GM20431 (cell line): ENCODE measurements at regions not wholly inside any gene's neighbourhood (a gene's known extent, or its start where the extent isn't known, plus 50 kb on each side); places are given as distances from the start of the nearest gene placed in this dataset.

Experiments
- in situ Hi-C: fragments of 300-500 bp; cut with MseI, MboI; formaldehyde crosslinking; loops from one replicate; pipeline ENCODE4 v1.15.0; 2020; ENCODE audit warnings: low sequenced_read_pairs; ENCODE audit not compliant: unreplicated experiment

DNA sequence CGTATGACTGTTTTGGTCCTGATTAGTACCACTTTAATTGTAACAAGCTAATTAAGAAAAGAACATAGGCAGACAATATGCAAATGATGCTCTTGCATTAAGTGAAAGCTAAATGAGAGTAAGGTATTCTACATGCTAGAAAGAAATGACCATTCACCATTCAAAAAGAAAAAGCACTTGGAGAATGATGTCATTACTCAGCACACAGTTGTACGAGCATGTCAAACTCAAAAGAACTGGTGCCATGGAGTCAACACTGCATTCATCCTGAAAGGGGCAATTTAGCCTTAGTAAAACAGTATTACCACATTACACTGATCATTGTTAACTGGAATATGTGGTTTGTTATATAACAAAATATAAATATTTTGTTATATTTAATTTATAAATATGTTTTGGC is 136.2 kb upstream of the CTTNBP2 start:
- in situ Hi-C loops, result no loop called here

DNA sequence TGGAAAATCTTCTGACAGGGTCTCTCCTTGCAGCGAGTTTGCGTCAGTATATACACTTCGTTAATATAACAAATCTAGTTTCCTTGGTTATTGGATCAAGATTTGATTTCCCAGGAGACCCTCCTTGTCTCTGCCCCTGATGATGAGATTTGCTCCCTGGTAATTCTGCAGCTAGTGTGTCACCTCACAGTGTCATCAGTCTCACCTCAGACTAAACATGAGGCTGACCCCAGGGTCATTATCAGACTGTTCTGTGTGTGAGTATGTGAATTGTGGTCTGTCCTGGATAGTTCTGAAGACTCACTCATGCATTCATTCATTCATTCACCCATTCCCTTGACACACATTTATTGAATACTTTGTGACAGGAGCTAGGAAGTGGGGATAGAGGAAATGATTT is 138.4 kb upstream of the CTTNBP2 start:
- in situ Hi-C loops, result no loop called here

DNA sequence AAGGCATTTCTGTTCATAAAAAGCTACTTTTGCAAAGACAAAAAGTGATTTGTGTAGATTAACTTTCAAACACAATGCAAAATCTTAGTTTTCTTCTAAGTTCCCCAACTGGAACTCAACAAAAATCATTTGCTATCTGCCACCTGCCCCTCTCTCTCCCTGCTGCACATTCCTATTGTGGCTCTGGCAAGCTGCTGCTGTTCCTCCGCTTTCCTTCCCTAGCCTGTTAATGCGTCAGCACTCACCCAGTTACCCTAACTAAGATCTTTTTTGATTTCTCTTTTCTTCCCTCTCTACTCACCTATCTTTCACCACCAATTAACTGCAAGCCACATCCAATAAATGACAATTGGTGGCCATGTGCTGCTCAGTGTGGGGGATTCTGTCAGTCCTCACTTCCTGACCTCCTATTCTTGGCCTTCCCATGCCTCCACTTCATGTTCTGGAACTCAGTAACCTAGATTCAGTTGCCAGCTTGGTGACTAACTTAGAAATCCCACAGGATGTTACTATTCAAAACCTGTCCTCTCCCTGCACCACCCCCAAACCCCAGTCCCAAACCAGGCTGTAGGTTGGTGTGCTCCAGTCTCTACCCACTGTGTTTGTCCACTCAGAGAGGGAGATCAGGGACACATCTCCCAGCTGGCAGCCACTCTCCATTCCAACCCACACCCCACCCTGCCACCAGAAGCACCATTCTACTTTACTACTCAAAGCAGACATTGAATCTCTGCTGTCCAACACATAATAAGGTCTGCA is 140.2 kb upstream of the CTTNBP2 start:
- in situ Hi-C loops, result no loop called here

GRCh38 chr7:118022546-118022945 is 149.3 kb upstream of the CTTNBP2 start:
- in situ Hi-C loops, result no loop called here

- in situ Hi-C loops, result no loop called here
Observed at GRCh38 chr7:118026791-118027190, 153.6 kb upstream of the CTTNBP2 start.

GRCh38 chr7:118028226-118028625 is 155.0 kb upstream of the CTTNBP2 start:
- in situ Hi-C loops, result no loop called here

DNA sequence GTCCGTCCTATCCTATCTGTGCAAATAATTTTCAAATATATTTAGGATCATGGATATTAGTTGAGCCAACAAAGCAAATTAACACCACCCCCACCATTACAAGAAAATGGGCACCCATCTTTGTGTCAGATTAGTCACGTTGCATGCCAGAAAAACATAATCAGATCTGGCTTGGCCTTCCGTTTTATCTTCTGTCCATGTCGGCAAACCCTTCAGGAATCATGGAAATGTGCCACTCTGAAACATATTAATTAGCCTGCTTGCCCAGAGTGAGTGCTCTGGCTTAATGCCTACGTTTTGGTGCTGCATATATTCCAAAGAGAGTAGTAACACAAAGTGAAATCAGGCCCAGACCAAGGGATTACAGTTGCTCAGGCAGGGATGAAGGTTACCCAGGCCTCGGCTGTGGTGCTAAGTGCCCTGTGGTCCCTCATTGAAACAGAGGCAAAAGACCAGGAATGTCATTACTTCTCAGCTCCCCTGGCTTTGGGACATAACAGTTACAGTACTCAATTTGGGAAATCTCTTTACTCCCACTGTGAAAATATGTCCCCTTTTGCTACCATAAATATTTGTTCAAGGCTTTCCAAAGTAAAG is 154.0 kb upstream of the LSM8 start:
- in situ Hi-C loops, result no loop called here

- in situ Hi-C loops, result no loop called here
Observed at GRCh38 chr7:118033273-118033672, 150.7 kb upstream of the LSM8 start.

DNA sequence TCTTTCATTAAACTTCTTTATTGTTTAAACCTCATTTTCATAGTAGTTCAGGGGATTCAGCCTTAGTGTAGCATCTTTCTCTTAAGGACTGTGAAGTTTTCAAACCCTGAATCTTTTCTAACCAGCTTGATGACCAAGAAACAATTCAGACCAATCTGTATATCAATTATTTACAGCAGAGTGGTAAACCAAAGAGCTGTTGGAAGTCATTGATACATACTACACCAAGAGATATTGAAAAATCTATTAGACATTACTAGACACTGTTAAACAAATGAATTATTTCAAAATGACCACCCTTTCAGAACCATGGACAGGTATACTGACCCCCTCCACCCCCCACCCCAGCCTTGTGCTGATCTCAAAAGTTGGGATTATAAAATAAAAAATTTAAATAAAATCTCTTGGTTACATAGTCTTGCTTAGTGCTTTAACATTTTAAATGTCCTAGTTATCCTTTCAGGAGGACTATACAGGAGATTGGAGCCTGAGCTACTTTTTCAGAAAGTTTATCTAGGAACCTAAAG is 143.9 kb upstream of the LSM8 start:
- in situ Hi-C loops, result no loop called here

DNA sequence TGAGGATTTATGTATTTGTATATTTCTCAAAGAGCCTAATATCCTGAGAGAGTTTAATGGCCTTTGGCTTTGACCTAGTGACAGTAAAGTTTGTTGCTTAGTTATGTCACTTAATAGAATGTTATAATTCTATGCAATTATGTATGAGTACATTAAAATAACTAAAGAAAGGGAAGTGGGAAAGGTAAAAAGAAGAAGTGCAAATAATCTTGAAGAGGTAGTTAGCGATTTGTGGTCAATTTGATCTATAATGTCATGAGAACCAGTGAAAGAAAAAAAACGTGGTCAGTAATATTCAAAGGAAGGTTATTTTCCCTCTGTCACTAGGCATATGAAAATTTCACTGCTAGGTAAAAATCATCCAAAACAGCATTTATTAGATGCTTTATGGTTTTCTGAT is 143.4 kb upstream of the LSM8 start:
- in situ Hi-C loops, result no loop called here

DNA sequence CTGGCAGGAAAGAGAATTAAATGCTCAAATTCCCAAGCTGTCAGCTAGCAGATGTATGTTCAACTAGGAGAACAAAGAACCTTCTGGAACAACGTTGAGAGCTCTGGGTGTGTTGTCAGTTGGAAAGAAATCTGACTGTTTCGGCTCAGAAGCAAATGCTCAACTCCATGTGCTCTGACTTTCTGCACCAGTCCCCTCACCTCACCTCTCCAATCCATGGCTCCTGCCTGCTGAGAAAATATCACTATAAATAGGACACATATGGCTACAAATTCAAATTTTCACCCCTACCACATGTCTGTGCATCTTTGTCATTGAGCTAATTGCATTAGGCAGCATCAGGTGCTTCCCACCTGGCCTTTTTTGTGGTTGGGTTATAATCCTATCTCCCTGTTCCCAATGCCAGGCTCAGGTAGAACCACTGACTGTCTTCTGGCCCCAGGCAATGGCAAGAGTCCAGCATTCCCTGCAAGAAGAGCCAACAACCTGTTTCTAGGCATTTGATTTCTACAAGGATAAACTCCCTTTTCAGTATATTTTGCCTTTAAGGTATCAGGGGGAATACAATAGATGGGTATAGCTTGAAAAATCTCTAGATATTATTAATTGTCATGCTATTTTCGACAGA is 142.6 kb upstream of the LSM8 start:
- in situ Hi-C loops, result no loop called here

GRCh38 chr7:118045629-118046028 is 138.3 kb upstream of the LSM8 start:
- in situ Hi-C loops, result no loop called here

DNA sequence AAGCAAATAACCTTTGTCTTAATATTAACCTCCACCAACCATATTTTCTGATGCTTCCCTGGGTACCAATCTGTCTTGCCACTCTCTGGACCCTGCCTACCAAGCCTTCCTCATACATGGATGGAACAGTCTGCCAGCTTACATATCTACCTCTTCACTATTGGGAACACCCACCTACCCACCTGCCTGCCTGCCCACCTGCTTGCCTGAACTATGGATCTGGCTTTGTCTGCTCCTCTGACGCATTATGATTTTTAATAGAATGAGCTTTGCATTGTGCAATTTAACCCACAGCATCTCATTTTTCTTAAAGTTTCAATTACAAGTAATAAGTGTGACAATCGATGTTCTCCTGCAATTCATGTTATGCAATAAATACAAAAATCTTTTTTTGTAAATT is 137.9 kb upstream of the LSM8 start:
- in situ Hi-C loops, result no loop called here

DNA sequence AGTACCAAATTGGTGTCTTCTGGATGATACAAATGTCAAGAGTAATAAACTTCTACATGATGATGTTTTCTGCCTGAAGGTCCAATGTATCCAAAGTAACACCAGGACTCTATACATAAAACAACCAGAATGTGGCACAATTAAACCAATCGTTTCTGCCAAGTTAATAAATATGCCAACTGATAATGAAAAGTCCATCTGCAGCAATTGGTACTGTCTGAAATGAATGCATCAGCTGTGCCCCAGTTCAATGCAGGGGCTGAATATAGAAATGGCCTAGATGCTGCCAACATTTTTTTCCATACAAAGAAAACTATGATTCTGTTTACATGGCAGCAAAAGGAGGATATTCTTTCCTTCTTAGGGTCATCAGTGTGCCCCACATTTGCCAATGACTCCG is 137.2 kb upstream of the LSM8 start:
- in situ Hi-C loops, result no loop called here

GRCh38 chr7:118052336-118052735 is 131.6 kb upstream of the LSM8 start:
- in situ Hi-C loops, result no loop called here

- in situ Hi-C loops, result no loop called here
Observed at GRCh38 chr7:118053353-118053752, 130.6 kb upstream of the LSM8 start.

- in situ Hi-C loops, result no loop called here
Observed at GRCh38 chr7:118054529-118054928, 129.4 kb upstream of the LSM8 start.

- in situ Hi-C loops, result no loop called here
Observed at GRCh38 chr7:118055647-118056046, 128.3 kb upstream of the LSM8 start.

DNA sequence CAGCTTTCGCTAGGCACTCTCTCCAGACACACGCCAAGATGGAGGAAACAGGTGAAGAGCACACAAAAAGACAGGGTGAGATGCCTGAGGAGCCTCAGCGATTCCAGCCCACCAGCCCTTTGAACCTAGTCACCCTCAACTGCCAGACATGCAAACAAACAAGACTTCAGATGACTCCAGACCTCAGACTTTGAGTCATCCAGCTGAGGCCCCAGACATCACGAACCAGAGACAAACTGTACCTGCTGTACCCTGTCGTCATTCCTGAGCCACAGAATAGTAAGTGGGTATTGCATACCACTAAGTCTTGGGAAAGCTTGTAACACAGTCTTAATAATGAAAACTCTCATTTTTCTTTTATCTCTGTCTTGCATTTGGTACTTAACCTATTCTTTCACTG is 126.6 kb upstream of the LSM8 start:
- in situ Hi-C loops, result no loop called here

- in situ Hi-C loops, result no loop called here
Observed at GRCh38 chr7:118059209-118059608, 124.8 kb upstream of the LSM8 start.

DNA sequence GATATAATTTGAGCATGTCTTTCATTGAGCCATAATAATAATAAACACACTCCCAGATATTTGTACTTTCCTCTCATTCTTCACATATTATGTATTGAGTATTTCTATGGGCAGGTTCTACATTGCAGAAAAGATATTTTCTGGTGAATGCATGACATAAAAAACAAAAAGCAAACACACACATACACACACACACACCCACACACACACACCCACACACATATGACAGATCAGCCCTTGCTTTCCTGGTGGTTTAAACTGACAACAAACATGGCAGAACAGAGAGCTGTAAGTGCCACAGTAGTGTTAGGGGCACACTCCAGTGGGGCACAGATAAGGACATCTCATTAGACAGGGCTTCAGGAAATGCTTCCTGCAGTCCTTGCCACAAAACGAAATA is 123.3 kb upstream of the LSM8 start:
- in situ Hi-C loops, result no loop called here
